ENCODE measurements at regions not wholly inside any gene's neighbourhood (a gene's known extent, or its start where the extent isn't known, plus 50 kb on each side); places are given as distances from the start of the nearest gene placed in this dataset.

GRCh38 chr4:141955696-141956095 is 319.3 kb downstream of the IL15 start:
- DNase-seq (no peak), ATAC-seq (ENCODE audit: low read depth) (no peak)
- Histone ChIP-seq H4K5ac (ENCODE audit: low read depth, low read length) (no peak overlapping the region), H2AK9ac (replicated peaks; ENCODE audit: low read depth, low read length, poor library complexity) (no peak overlapping the region), H3K27me3 (ENCODE audit: control insufficient read depth, insufficient read depth, low read length) (no peaks in the 10 kb centered on the region), H3K79me1 (ENCODE audit: low read depth in 1 of 2, low read length in 2 of 2) (no peaks in the 10 kb centered on the region), H3K56ac (ENCODE audit: extremely low read depth, insufficient read depth, low read length) (no peak overlapping the region), H4K91ac (ENCODE audit: insufficient read depth, low read depth, low read length) (no peak overlapping the region), H2BK20ac (ENCODE audit: low read depth, low read length) (no peak overlapping the region), H3K9ac (ENCODE audit: low read depth, low read length) (no peak overlapping the region), H4K20me1 (ENCODE audit: insufficient read depth, low read length) (no peaks in the 10 kb centered on the region), H3K23ac (ENCODE audit: low read depth, low read length) (no peak overlapping the region), H2BK5ac (ENCODE audit: low read depth, low read length, poor library complexity, severe bottlenecking) (no peak overlapping the region), H3K36me3 (ENCODE audit: control insufficient read depth, insufficient read depth, low read length) (no peaks in the 10 kb centered on the region), H3K9me1 (ENCODE audit: insufficient read depth, low read length) (no peaks in the 10 kb centered on the region), H2AFZ (replicated peaks; ENCODE audit: low read length, poor library complexity) (no peak overlapping the region), H2BK15ac (ENCODE audit: low read depth, low read length) (no peak overlapping the region), H2BK120ac (ENCODE audit: low read depth, low read length) (no peak overlapping the region), H3K4me3 (ENCODE audit: insufficient read depth, low read depth, low read length) (no peak overlapping the region), H3K4me1 (ENCODE audit: control insufficient read depth, insufficient read depth, low read length) (no peaks in the 10 kb centered on the region; the same call in 1 of the 2 replicates), H3K27ac (ENCODE audit: insufficient read depth, low read length) (no peak overlapping the region), H2AK5ac (ENCODE audit: low read depth, low read length) (no peak overlapping the region), H3K18ac (ENCODE audit: low read depth, low read length) (no peak overlapping the region), H3K9me3 (ENCODE audit: control insufficient read depth, insufficient read depth, low read length) (no peaks in the 10 kb centered on the region), H4K8ac (ENCODE audit: low read depth in 2 of 2, low read length in 2 of 2) (no peak overlapping the region), H3K4me2 (ENCODE audit: low read depth, low read length) (no peak overlapping the region), H3K14ac (replicated peaks; ENCODE audit: low read depth, low read length) (no peak overlapping the region), H3K4ac (ENCODE audit: low read depth, low read length) (no peak overlapping the region)
- BruUV-seq (replicated peaks): no TSS peak
- ChIA-PET CTCF (no interaction called here), POLR2A (ENCODE audit: unreplicated experiment) (no interaction called here)
- WGBS, 2 experiments (ENCODE audit: extremely low coverage in 2 of 2, insufficient read length in 1 of 2): 80% methylated on average over 1 of the region's 2 CpGs; no CpG with 5 or more reads in 1 of the 2 experiments
- intact Hi-C loops (cut with micrococcal nuclease) (no loop called here), dilution Hi-C loops (cut with HindIII; ENCODE audit: low sequenced_read_pairs, unreplicated experiment) (no loop called here), in situ Hi-C loops (cut with MboI; ENCODE audit: low sequenced_read_pairs) (no loop called here)
- TF ChIP-seq MXI1 (IDR thresholded peaks at IDR 0.05; ENCODE audit: borderline replicate concordance, low read depth, low read length) (no peak), SMC3 (IDR thresholded peaks at IDR 0.05; ENCODE audit: low read depth, low read length) (no peak), RCOR1 (IDR thresholded peaks at IDR 0.05; ENCODE audit: insufficient replicate concordance, low read length) (no peak), BHLHE40 (IDR thresholded peaks at IDR 0.05; ENCODE audit: low read depth, low read length) (no peak), MAZ (IDR thresholded peaks at IDR 0.05; ENCODE audit: borderline replicate concordance, low read depth, low read length) (no peak), FOS (IDR thresholded peaks at IDR 0.05; ENCODE audit: low read depth, low read length) (no peak), MAFK (IDR thresholded peaks at IDR 0.05; ENCODE audit: low read depth, low read length) (no peak), POLR2A (IDR thresholded peaks at IDR 0.05; ENCODE audit: low read depth, low read length) (no peak)

Data from IMR-90 (cell line).